ENCODE measurements at regions not wholly inside any gene's neighbourhood (a gene's known extent, or its start where the extent isn't known, plus 50 kb on each side); places are given as distances from the start of the nearest gene placed in this dataset.

GRCh38 chr10:8298896-8299570 is 244.5 kb downstream of the GATA3 start:
- ATAC-seq (ENCODE audit: low read depth) (no peak), DNase-seq (no peak)
- Histone ChIP-seq H2BK120ac (ENCODE audit: low read depth, low read length) (no peak overlapping the region), H4K5ac (ENCODE audit: low read depth, low read length) (no peak overlapping the region), H3K9me1 (ENCODE audit: insufficient read depth, low read length) (no peaks in the 10 kb centered on the region), H3K9me3 (ENCODE audit: control insufficient read depth, insufficient read depth, low read length) (peaks cover 21% of the 10 kb centered on the region), H3K79me1 (ENCODE audit: low read depth in 1 of 2, low read length in 2 of 2) (no peaks in the 10 kb centered on the region), H3K56ac (ENCODE audit: extremely low read depth, insufficient read depth, low read length) (no peak overlapping the region), H3K4ac (ENCODE audit: low read depth, low read length) (no peak overlapping the region), H3K9ac (ENCODE audit: low read depth, low read length) (no peak overlapping the region), H3K14ac (replicated peaks; ENCODE audit: low read depth, low read length) (no peak overlapping the region), H2AFZ (replicated peaks; ENCODE audit: low read length, poor library complexity) (no peak overlapping the region), H3K36me3 (ENCODE audit: control insufficient read depth, insufficient read depth, low read length) (no peaks in the 10 kb centered on the region), H2BK15ac (ENCODE audit: low read depth, low read length) (no peak overlapping the region), H2AK5ac (ENCODE audit: low read depth, low read length) (no peak overlapping the region), H3K4me1 (ENCODE audit: control insufficient read depth, insufficient read depth, low read length) (no peaks in the 10 kb centered on the region), H3K4me3 (ENCODE audit: insufficient read depth, low read depth, low read length) (no peak overlapping the region), H2BK20ac (ENCODE audit: low read depth, low read length) (no peak overlapping the region), H3K23ac (ENCODE audit: low read depth, low read length) (no peak overlapping the region), H4K91ac (ENCODE audit: insufficient read depth, low read depth, low read length) (no peak overlapping the region), H4K8ac (ENCODE audit: low read depth in 2 of 2, low read length in 2 of 2) (no peak overlapping the region), H3K4me2 (ENCODE audit: low read depth, low read length) (no peak overlapping the region), H2BK5ac (ENCODE audit: low read depth, low read length, poor library complexity, severe bottlenecking) (no peak overlapping the region), H3K18ac (ENCODE audit: low read depth, low read length) (no peak overlapping the region), H3K27me3 (ENCODE audit: control insufficient read depth, insufficient read depth, low read length) (no peaks in the 10 kb centered on the region), H4K20me1 (ENCODE audit: insufficient read depth, low read length) (no peaks in the 10 kb centered on the region), H2AK9ac (replicated peaks; ENCODE audit: low read depth, low read length, poor library complexity) (no peak overlapping the region), H3K27ac (ENCODE audit: insufficient read depth, low read length) (no peak overlapping the region)
- CTCF ChIA-PET, result no interaction called here
- TF ChIP-seq MAZ (IDR thresholded peaks at IDR 0.05; ENCODE audit: borderline replicate concordance, low read depth, low read length) (no peak), BHLHE40 (IDR thresholded peaks at IDR 0.05; ENCODE audit: low read depth, low read length) (no peak), ELK1 (IDR thresholded peaks at IDR 0.05; ENCODE audit: borderline replicate concordance, low read depth, low read length) (no peak), CHD1 (IDR thresholded peaks at IDR 0.05; ENCODE audit: low read depth, low read length) (no peak), CTCF (conservative IDR thresholded peaks at IDR 0.05; ENCODE audit: low read depth, low read length) (no peak), RAD21 (IDR thresholded peaks at IDR 0.05; ENCODE audit: low read length) (no peak), FOS (IDR thresholded peaks at IDR 0.05; ENCODE audit: low read depth, low read length) (no peak), CEBPB (IDR thresholded peaks at IDR 0.05; ENCODE audit: low read depth, low read length) (no peak), USF2 (IDR thresholded peaks at IDR 0.05; ENCODE audit: low read depth, low read length) (no peak), MXI1 (IDR thresholded peaks at IDR 0.05; ENCODE audit: borderline replicate concordance, low read depth, low read length) (no peak)
- BruUV-seq (replicated peaks), result no TSS peak
- POLR2A ChIA-PET (ENCODE audit: unreplicated experiment), result no interaction called here
- WGBS, 2 experiments (ENCODE audit: extremely low coverage in 2 of 2, insufficient read length in 1 of 2), result 17% methylated on average over 11 of the region's 16 CpGs; no CpG with 5 or more reads in 1 of the 2 experiments
- in situ Hi-C loops (cut with MboI; ENCODE audit: low sequenced_read_pairs), result no loop called here
- dilution Hi-C loops (cut with HindIII; ENCODE audit: low sequenced_read_pairs, unreplicated experiment), result no loop called here
- intact Hi-C loops (cut with micrococcal nuclease), result no loop called here

All from IMR-90 (cell line).